ENCODE measurements at regions not wholly inside any gene's neighbourhood (a gene's known extent, or its start where the extent isn't known, plus 50 kb on each side); places are given as distances from the start of the nearest gene placed in this dataset.

DNA sequence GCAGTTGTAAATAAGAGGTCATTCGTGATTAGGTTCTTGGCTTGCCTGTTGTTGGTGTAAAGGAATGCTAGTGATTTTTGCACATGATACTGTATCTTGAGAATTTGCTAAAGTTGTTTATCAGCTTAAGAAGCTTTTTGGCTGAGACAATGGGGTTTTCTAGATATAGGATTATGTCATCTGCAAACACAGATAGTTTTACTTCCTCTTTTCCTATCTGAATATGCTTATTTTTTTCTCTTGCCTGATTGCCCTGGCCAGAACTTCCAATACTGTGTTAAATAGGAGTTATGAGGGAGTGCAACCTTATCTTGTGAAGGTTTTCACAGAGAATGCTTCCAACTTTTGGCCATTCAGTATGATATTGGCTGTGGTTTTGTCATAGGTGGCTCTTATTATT lies 576.1 kb upstream of the RGS18 start (continued):
- TF ChIP-seq AFF1 (IDR thresholded peaks at IDR 0.05; ENCODE audit: low read depth in 1 of 2, partially characterized antibody in 2 of 2) (peak in 1 of 2 experiments; percentile 47), FOXM1 (IDR thresholded peaks at IDR 0.05; ENCODE audit: low read depth) (peak; percentile 60), FOXM1 (CRISPR knock-in tag; IDR thresholded peaks at IDR 0.05; ENCODE audit: low read depth) (no peak), SAFB2 (IDR thresholded peaks at IDR 0.05; ENCODE audit: borderline replicate concordance, low read depth, low read length, severe bottlenecking) (no peak), FOXJ2 (tag; IDR thresholded peaks at IDR 0.05) (peak; percentile 94), MTA2 (IDR thresholded peaks at IDR 0.05; ENCODE audit: low read depth) (peak; percentile 80), MTA1 (IDR thresholded peaks at IDR 0.05; ENCODE audit: borderline replicate concordance) (0 out of 2 replicates have a peak, but pooled peaks have one; percentile 29), SMARCA4 (IDR thresholded peaks at IDR 0.05) (peak; percentile 86), TCF3 (CRISPR knock-in tag; IDR thresholded peaks at IDR 0.05) (peak; percentile 82), HDAC3 (IDR thresholded peaks at IDR 0.05; ENCODE audit: borderline replicate concordance, partially characterized antibody) (peak; percentile 24), MTF1 (CRISPR knock-in tag; IDR thresholded peaks at IDR 0.05; ENCODE audit: borderline replicate concordance) (no peak), NEUROD1 (IDR thresholded peaks at IDR 0.05; ENCODE audit: borderline replicate concordance, low read depth, low read length, partially characterized antibody) (no peak), HMGN3 (IDR thresholded peaks at IDR 0.05; ENCODE audit: borderline replicate concordance, extremely low read depth, insufficient read length, low read depth, low read length) (peak; percentile 50), ZBTB11 (CRISPR knock-in tag; IDR thresholded peaks at IDR 0.05) (peak in 1 of 3 experiments; percentile 45; a peak in 1 of 6 replicates), CC2D1A (IDR thresholded peaks at IDR 0.05) (0 out of 2 replicates have a peak, but pooled peaks have one; percentile 48), GATAD2A (IDR thresholded peaks at IDR 0.05) (0 out of 2 replicates have a peak, but pooled peaks have one; percentile 65), ZNF140 (CRISPR knock-in tag; IDR thresholded peaks at IDR 0.05) (no peak), U2AF1 (optimal IDR thresholded peaks at IDR 0.05; ENCODE audit: low read depth, low read length) (no peak), PCBP2 (IDR thresholded peaks at IDR 0.05; ENCODE audit: low read depth, low read length, poor library complexity, severe bottlenecking) (no peak)
- TF ChIP-seq, protein P1, sequence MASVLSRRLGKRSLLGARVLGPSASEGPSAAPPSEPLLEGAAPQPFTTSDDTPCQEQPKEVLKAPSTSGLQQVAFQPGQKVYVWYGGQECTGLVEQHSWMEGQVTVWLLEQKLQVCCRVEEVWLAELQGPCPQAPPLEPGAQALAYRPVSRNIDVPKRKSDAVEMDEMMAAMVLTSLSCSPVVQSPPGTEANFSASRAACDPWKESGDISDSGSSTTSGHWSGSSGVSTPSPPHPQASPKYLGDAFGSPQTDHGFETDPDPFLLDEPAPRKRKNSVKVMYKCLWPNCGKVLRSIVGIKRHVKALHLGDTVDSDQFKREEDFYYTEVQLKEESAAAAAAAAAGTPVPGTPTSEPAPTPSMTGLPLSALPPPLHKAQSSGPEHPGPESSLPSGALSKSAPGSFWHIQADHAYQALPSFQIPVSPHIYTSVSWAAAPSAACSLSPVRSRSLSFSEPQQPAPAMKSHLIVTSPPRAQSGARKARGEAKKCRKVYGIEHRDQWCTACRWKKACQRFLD (CRISPR knock-in tag; IDR thresholded peaks at IDR 0.05), result 0 out of 2 replicates have a peak, but pooled peaks have one; percentile 39
